ENCODE measurements at regions not wholly inside any gene's neighbourhood (a gene's known extent, or its start where the extent isn't known, plus 50 kb on each side); places are given as distances from the start of the nearest gene placed in this dataset.

GRCh38 chr2:81894451-81894990 lies 1590.0 kb upstream of the LRRTM1 start:
- DNase-seq (ENCODE audit: low spot score) = no peak
- no peak for TF ChIP-seq CTCF (IDR thresholded peaks at IDR 0.05; ENCODE audit: extremely low read depth, missing control alignments)

GRCh38 chr2:81876624-81877023 lies 1572.1 kb upstream of the LRRTM1 start:
- no peak for TF ChIP-seq CTCF (IDR thresholded peaks at IDR 0.05; ENCODE audit: extremely low read depth, missing control alignments)
- DNase-seq (ENCODE audit: low spot score) = no peak

GRCh38 chr2:81872006-81872405 lies 1567.5 kb upstream of the LRRTM1 start:
- TF ChIP-seq CTCF (IDR thresholded peaks at IDR 0.05; ENCODE audit: extremely low read depth, missing control alignments) = no peak

GRCh38 chr2:81870119-81870518 lies 1565.6 kb upstream of the LRRTM1 start:
- DNase-seq (ENCODE audit: low spot score) = no peak
- no peak for TF ChIP-seq CTCF (IDR thresholded peaks at IDR 0.05; ENCODE audit: extremely low read depth, missing control alignments)

More at GRCh38 chr2:81872006-81872405, 1567.5 kb upstream of the LRRTM1 start:
- no peak for DNase-seq (ENCODE audit: low spot score)

GRCh38 chr2:81858998-81859397 lies 1554.4 kb upstream of the LRRTM1 start:
- TF ChIP-seq CTCF (IDR thresholded peaks at IDR 0.05; ENCODE audit: extremely low read depth, missing control alignments) = no peak
- DNase-seq (ENCODE audit: low spot score) = no peak

- no peak for DNase-seq (ENCODE audit: low spot score)
- TF ChIP-seq CTCF (IDR thresholded peaks at IDR 0.05; ENCODE audit: extremely low read depth, missing control alignments) = no peak
These were observed 1548.8 kb upstream of the LRRTM1 start for GRCh38 chr2:81853341-81853740.

GRCh38 chr2:81852651-81853050 lies 1548.1 kb upstream of the LRRTM1 start:
- no peak for TF ChIP-seq CTCF (IDR thresholded peaks at IDR 0.05; ENCODE audit: extremely low read depth, missing control alignments)
- DNase-seq (ENCODE audit: low spot score) = no peak

Measured in GM20000 (cell line).